K562 (cell line): ENCODE measurements at regions not wholly inside any gene's neighbourhood (a gene's known extent, or its start where the extent isn't known, plus 50 kb on each side); places are given as distances from the start of the nearest gene placed in this dataset.

Experiments used
- CTCF ChIP-seq, 3 experiments: IDR thresholded peaks in 2 of 3; conservative IDR thresholded peaks in 1 of 3; 2 replicates each; pipeline ENCODE4 v1.5.1; 2011 to 2012; ENCODE audit warnings: low read length in 3 of 3, mild to moderate bottlenecking in 3 of 3, control low read depth in 2 of 3, improper control_type of control experiment in 1 of 3, inconsistent platforms in 1 of 3, low read depth in 1 of 3, mixed read lengths in 1 of 3, moderate library complexity in 1 of 3; ENCODE audit not compliant: insufficient read depth in 2 of 3
- GABPA ChIP-seq: fragments of 200-800 bp; sonication (Bioruptor generic); conservative IDR thresholded peaks from 2 replicates; pipeline ENCODE4 v1.6.1; 2016; ENCODE audit warnings: low read depth, missing genetic modification characterization, missing compliant biosample characterization
- HCFC1 ChIP-seq: IDR thresholded peaks from 2 replicates; pipeline ENCODE4 v1.6.1; 2012; ENCODE audit warnings: low read depth, low read length, improper control_type of control experiment
- KDM1A ChIP-seq, 2 experiments: fragments of 450-650 bp; IDR thresholded peaks; 2 replicates each; pipeline ENCODE4 v1.6.1; 2016; ENCODE audit warnings: mild to moderate bottlenecking in 2 of 2
- MTF1 ChIP-seq: fragments of 250-450 bp; sonication (Bioruptor Pico); IDR thresholded peaks from 2 replicates; pipeline ENCODE4 v1.9.0; 2021; ENCODE audit warnings: moderate library complexity, mild to moderate bottlenecking, inconsistent platforms, borderline replicate concordance
- POLR2A ChIP-seq: fragments of 450-650 bp; conservative IDR thresholded peaks from 2 replicates; pipeline ENCODE4 v1.6.1; 2016
- SIX5 ChIP-seq, 2 experiments: IDR thresholded peaks; 2 replicates each; pipeline ENCODE4 v1.6.1; 2011; ENCODE audit warnings: low read length in 2 of 2, borderline replicate concordance in 1 of 2, low read depth in 1 of 2, mild to moderate bottlenecking in 1 of 2, moderate library complexity in 1 of 2; ENCODE audit not compliant: insufficient read depth in 1 of 2
- USF1 ChIP-seq: sonication (generic); formaldehyde crosslinking; IDR thresholded peaks from 2 replicates; pipeline ENCODE4 v1.9.0; 2022; ENCODE audit warnings: mild to moderate bottlenecking, missing genetic modification reagents
- YY1 ChIP-seq, 3 experiments: IDR thresholded peaks; 2 replicates each; pipeline ENCODE4 v1.6.1; 2011; ENCODE audit warnings: low read length in 2 of 3, mild to moderate bottlenecking in 2 of 3, moderate library complexity in 2 of 3, borderline replicate concordance in 1 of 3, control low read depth in 1 of 3, low read depth in 1 of 3; ENCODE audit not compliant: insufficient read depth in 3 of 3, insufficient replicate concordance in 2 of 3, control insufficient read depth in 1 of 3, insufficient read length in 1 of 3; ENCODE audit errors: extremely low read depth in 1 of 3
- TF ChIP-seq, protein P1 (sequence below): sonication (generic); formaldehyde crosslinking; IDR thresholded peaks from 2 replicates; pipeline ENCODE4 v1.8.1; 2023; ENCODE audit warnings: mild to moderate bottlenecking, missing genetic modification reagents
- TF ChIP-seq, protein P2 (sequence below): fragments of 150-350 bp; conservative IDR thresholded peaks from 2 replicates; pipeline ENCODE4 v1.6.1; 2014; ENCODE audit warnings: low read length
- TF ChIP-seq, protein P3 (sequence below), 3 experiments: fragments of 200-800 bp in 1 of 3; sonication (Bioruptor generic) in 1 of 3; sonication (generic) in 1 of 3; formaldehyde crosslinking in 1 of 3; IDR thresholded peaks; 2 replicates each; pipeline versions ENCODE4 v1.6.1 to v1.8.0; 2016 to 2022; ENCODE audit warnings: mild to moderate bottlenecking in 2 of 3, missing compliant biosample characterization in 2 of 3, missing genetic modification characterization in 2 of 3, missing genetic modification reagents in 1 of 3

- no peak for TF ChIP-seq YY1 (IDR thresholded peaks at IDR 0.05; ENCODE audit: borderline replicate concordance in 1 of 3, control insufficient read depth in 1 of 3, extremely low read depth in 1 of 3, insufficient read depth in 3 of 3, insufficient read length in 1 of 3, insufficient replicate concordance in 2 of 3, low read depth in 1 of 3, low read length in 2 of 3)
- TF ChIP-seq SIX5 (IDR thresholded peaks at IDR 0.05; ENCODE audit: borderline replicate concordance in 1 of 2, insufficient read depth in 1 of 2, low read depth in 1 of 2, low read length in 2 of 2) = no peak
- TF ChIP-seq, protein P1, sequence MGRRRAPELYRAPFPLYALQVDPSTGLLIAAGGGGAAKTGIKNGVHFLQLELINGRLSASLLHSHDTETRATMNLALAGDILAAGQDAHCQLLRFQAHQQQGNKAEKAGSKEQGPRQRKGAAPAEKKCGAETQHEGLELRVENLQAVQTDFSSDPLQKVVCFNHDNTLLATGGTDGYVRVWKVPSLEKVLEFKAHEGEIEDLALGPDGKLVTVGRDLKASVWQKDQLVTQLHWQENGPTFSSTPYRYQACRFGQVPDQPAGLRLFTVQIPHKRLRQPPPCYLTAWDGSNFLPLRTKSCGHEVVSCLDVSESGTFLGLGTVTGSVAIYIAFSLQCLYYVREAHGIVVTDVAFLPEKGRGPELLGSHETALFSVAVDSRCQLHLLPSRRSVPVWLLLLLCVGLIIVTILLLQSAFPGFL (CRISPR knock-in tag) = no peak
- no peak for TF ChIP-seq CTCF (IDR thresholded peaks at IDR 0.05 in 2 of 3, conservative IDR thresholded peaks at IDR 0.05 in 1 of 3; ENCODE audit: insufficient read depth in 2 of 3, low read depth in 1 of 3, low read length in 3 of 3)
- TF ChIP-seq GABPA (tag) = no peak
- no peak for TF ChIP-seq POLR2A
- no peak for TF ChIP-seq KDM1A (IDR thresholded peaks at IDR 0.05)
- TF ChIP-seq MTF1 = no peak
- TF ChIP-seq, protein P2, sequence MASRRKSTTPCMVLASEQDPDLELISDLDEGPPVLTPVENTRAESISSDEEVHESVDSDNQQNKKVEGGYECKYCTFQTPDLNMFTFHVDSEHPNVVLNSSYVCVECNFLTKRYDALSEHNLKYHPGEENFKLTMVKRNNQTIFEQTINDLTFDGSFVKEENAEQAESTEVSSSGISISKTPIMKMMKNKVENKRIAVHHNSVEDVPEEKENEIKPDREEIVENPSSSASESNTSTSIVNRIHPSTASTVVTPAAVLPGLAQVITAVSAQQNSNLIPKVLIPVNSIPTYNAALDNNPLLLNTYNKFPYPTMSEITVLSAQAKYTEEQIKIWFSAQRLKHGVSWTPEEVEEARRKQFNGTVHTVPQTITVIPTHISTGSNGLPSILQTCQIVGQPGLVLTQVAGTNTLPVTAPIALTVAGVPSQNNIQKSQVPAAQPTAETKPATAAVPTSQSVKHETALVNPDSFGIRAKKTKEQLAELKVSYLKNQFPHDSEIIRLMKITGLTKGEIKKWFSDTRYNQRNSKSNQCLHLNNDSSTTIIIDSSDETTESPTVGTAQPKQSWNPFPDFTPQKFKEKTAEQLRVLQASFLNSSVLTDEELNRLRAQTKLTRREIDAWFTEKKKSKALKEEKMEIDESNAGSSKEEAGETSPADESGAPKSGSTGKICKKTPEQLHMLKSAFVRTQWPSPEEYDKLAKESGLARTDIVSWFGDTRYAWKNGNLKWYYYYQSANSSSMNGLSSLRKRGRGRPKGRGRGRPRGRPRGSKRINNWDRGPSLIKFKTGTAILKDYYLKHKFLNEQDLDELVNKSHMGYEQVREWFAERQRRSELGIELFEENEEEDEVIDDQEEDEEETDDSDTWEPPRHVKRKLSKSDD = no peak
- TF ChIP-seq HCFC1 = no peak
- TF ChIP-seq, protein P3, sequence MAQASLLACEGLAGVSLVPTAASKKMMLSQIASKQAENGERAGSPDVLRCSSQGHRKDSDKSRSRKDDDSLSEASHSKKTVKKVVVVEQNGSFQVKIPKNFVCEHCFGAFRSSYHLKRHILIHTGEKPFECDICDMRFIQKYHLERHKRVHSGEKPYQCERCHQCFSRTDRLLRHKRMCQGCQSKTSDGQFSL (CRISPR knock-in tag; IDR thresholded peaks at IDR 0.05) = no peak
- TF ChIP-seq, protein P3 (tag; IDR thresholded peaks at IDR 0.05) = no peak
- no peak for TF ChIP-seq USF1 (CRISPR knock-in tag)
Measured at GRCh38 chr2:62568983-62569837, 63.2 kb upstream of the TMEM17 start.
